GM12873 (cell line): ENCODE measurements at regions not wholly inside any gene's neighbourhood (a gene's known extent, or its start where the extent isn't known, plus 50 kb on each side); places are given as distances from the start of the nearest gene placed in this dataset.

Source experiments
- TF ChIP-seq, protein P1 (sequence below): IDR thresholded peaks from 2 replicates; pipeline ENCODE4 v1.5.1; 2012; ENCODE audit warnings: low read depth, mild to moderate bottlenecking, moderate library complexity, low read length, control low read depth; ENCODE audit not compliant: insufficient read depth; ENCODE audit errors: missing control alignments

DNA sequence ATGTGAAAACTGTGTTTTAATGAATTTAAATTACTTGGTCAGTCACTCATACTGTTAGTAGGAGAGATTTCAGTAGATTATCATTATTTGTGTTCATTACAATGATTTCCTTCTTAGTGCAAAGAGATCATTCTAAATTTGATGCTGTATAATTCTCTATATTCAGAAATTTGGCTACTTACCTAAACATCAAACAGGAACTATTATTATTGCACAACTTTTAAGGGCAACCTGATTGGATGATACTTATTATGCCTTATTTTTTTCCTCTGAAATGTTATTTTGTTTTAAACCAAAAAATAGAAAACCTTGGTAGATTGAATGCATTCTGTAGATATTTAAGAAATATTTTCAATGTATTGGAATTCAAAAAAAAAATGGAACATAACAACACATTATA lies 436.4 kb upstream of the PCDH15 start:
- TF ChIP-seq, protein P1, sequence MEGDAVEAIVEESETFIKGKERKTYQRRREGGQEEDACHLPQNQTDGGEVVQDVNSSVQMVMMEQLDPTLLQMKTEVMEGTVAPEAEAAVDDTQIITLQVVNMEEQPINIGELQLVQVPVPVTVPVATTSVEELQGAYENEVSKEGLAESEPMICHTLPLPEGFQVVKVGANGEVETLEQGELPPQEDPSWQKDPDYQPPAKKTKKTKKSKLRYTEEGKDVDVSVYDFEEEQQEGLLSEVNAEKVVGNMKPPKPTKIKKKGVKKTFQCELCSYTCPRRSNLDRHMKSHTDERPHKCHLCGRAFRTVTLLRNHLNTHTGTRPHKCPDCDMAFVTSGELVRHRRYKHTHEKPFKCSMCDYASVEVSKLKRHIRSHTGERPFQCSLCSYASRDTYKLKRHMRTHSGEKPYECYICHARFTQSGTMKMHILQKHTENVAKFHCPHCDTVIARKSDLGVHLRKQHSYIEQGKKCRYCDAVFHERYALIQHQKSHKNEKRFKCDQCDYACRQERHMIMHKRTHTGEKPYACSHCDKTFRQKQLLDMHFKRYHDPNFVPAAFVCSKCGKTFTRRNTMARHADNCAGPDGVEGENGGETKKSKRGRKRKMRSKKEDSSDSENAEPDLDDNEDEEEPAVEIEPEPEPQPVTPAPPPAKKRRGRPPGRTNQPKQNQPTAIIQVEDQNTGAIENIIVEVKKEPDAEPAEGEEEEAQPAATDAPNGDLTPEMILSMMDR, result no peak

DNA sequence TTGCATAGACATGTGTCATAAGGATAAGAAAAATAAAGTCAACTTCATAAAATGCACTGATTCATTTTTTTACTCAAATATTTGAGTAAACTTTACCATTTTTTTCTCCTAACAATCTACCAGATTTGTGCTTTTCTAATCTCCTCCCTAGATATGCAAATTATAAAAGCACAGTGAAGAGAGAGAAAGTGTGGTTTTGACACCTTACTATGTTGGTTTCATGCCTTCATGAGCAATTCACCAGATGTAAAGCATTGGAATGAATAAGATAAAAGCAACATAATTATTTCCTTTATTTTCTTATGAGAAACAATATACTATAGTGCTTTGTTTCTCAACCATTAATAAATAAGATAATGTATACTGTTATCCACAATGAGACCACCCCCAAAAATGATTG lies 432.5 kb upstream of the PCDH15 start:
- TF ChIP-seq, protein P1, result no peak

- TF ChIP-seq, protein P1, result no peak
Observed at GRCh38 chr10:55233090-55233489, 432.1 kb upstream of the PCDH15 start.

- TF ChIP-seq, protein P1, result no peak
Observed at GRCh38 chr10:55232553-55232952, 431.5 kb upstream of the PCDH15 start.

GRCh38 chr10:55227967-55228366 lies 426.9 kb upstream of the PCDH15 start:
- TF ChIP-seq, protein P1, result no peak

- TF ChIP-seq, protein P1, result no peak
Observed at GRCh38 chr10:55224007-55224781, 423.2 kb upstream of the PCDH15 start.

DNA sequence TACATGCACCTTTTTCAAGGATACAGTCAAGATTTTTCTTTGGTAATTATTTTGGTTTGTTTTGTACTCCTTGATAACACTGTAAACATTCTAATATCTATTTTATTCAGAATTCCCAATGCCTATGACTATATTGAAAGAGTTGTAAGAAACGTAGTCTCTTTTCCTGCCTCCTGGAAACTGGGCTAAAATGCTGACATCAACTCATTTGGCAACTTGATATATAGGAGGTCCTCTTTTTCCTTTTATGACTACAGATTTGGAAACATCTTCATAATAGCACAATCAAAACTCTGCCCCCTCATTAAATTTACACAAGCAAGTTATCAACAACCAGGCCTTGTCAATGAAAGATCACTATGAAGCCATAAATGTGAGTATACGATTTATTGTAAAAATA lies 422.3 kb upstream of the PCDH15 start:
- TF ChIP-seq, protein P1, result no peak
